Fibroblast of skin of abdomen (primary cell): ENCODE measurements at regions not wholly inside any gene's neighbourhood (a gene's known extent, or its start where the extent isn't known, plus 50 kb on each side); places are given as distances from the start of the nearest gene placed in this dataset.

ENCODE experiments used
- DNase-seq: peaks from one replicate; pipeline ENCODE4 v3.0.0-alpha.2; 2013

- DNase-seq, result peak; percentile 28
Observed at GRCh38 chr5:136682986-136683385, 317.6 kb upstream of the TRPC7 start.

DNA sequence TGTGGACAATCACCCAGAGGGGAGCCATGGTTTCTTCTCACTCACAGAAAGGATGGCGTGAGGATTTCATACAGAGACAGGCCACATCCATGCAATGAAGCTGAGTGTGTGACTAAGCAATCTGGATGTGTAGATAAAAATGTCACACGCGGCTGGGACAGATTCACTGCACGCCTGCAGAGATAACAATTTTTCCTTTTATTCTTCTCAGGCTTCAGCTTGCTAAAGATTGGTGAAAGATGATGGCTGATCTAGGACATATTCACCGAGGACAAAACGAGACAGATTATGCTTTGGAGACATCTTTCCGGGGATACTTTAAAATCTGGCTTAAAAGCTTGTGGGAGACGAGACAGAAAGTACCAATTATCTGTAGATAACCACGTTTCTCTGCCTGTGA lies 313.9 kb upstream of the TRPC7 start:
- no peak for DNase-seq

- peak; percentile 55 for DNase-seq
Observed at GRCh38 chr5:136677217-136677616, 311.9 kb upstream of the TRPC7 start.

DNA sequence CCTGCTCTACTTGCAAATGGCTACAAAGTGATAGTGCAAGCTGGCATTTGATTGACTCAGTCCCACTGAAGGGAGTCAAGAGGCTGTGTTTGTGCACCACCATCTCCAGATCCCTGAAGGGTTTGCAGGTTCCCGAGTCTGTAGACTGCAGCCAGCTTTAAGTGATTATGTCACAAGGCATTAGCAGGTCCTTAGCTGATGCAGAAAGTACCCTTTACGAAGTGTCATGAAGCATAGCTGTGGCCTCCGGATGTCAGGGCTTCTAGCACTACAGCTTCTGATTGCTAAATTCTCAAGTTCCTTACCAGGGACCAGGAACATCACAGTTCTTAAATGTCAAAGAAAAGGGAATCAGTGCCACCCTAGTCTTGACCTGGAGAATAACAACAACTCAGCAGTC lies 311.3 kb upstream of the TRPC7 start:
- no peak for DNase-seq

DNA sequence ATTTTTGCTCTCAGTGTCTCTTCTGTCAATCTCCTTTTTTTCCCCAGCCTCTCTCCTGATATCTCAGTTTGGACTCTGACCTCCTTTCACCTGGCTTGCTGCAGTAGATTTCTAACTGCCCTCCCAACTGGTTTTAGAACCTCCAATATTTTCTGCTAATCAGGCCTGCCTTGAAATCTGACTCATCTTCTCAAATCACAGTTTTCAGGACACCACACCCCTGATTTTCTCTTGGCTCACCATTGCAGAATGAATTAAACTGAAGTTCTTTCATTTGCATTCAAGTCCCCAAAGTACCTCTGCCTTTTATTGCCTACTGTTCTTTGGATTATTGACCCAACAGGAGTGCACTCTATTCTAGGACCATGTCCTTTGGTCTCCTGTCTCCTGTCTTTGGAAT lies 310.4 kb upstream of the TRPC7 start:
- no peak for DNase-seq

DNA sequence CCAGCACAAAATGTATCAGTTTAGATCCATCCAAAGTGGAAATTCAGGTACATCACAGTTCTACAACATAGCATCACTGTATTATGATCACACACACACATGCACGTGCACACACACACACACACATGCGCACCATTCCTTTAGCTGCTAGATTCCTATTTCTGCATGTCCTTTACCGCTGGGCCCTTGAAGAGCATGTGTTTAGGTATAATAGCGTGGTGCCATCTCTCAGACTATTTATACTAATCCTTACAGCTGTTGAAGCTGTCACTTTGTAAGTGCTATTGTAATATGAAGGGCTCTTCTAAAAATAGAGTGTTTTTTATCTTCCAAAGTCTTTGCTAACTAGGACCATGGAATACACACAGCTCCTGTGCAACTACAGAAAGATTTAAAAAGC lies 308.8 kb upstream of the TRPC7 start:
- no peak for DNase-seq

DNA sequence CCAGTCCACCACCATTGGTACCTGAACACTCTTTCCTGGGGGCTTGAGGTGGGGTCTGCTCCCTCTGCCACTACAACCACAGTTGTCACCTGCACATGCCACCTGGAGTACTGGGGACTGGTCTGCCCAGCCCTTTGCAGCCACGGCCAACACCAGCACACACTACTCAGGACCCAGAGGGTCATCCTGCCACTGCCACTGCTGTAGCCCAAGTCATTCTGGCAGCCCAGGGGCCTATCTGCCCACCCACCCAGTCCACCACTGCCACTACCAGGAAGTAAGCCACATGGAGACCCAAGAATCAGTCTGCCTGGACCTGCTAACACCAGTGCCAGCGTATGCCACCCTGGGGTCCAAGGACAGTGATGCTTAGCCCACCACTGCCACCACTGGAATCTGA lies 302.4 kb upstream of the TRPC7 start:
- DNase-seq, result no peak

- no peak for DNase-seq
Observed at GRCh38 chr5:136666970-136667620, 301.8 kb upstream of the TRPC7 start.

- DNase-seq, result no peak
Observed at GRCh38 chr5:136665331-136665730, 300.0 kb upstream of the TRPC7 start.

GRCh38 chr5:136661026-136661425 lies 295.7 kb upstream of the TRPC7 start:
- no peak for DNase-seq

DNA sequence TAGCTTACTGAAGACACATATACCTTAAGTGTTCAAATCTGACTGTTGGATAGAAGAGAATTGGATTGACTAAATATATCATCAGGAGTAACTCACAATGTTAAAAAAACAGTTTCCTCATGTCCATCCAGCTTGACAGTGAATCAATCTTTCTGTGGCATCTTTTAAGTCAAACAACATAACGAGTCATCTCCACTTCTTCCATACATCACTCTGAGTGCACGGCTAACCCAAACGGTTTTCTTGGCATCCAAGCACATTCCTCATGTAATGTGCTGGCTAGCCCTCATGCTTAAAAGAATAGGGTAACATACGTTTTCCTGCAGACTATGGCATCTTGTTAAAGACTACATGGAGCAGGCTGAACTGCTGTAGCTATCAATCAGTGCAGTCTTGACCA lies 291.5 kb upstream of the TRPC7 start:
- peak; percentile 85 for DNase-seq

DNA sequence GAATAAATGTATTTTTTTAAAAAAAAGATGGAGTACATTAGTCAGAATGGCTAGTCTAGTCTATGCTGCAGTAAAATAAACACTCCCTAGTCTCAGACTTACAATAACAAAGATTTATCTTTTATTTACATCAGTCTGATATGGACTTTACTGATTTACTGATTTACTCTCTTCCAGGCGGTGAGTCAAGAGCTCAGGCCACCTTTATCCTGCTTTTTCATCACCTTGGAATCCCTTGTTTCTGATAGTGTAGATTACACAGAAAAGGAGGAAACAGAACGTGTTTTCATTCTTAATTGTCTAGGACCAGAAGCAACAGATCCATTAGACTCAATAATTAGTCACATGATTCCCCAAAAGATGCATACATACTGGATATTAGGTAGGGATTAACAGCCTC lies 290.1 kb upstream of the TRPC7 start:
- peak; percentile 53 for DNase-seq

DNA sequence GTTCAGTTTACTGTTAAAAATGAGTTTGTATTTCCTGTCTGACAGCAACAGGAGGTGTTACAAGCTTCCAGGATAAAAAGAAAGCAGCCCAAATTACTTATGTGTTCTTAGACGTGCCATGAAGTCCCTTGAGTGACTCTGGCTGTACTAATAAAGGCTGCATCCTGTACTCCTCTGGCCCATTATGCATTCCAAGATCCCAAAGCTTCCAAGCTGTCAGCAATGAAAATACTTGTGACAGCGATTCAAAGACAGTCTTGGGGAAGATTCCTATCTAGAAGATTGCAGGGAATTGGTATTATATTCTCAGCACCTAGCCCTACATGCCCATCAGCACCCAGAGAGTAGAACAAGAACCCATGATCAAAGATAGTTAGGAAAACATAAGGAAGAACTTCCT lies 281.6 kb upstream of the TRPC7 start:
- no peak for DNase-seq

- no peak for DNase-seq
Observed at GRCh38 chr5:136642976-136643375, 277.6 kb upstream of the TRPC7 start.

DNA sequence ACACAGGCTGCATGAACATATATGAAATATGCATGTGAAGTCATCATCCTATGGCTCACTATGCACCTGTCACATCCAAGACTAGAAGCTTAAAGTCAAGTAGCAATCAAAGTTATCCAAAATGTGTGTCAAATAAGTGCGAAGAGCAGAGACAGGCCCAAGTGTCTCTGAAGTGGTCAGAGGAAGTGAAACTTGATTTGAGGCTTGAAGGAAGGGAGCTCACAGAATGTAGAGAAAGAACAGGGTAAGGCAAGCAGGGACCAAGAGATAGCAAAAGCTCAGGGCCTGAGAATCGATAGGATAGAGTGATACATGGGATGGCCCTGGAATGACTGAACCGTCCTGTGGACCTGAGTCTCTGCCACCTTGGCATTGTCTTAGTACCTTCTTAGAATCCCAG lies 274.3 kb upstream of the TRPC7 start:
- DNase-seq, result no peak

- DNase-seq, result peak; percentile 4
Observed at GRCh38 chr5:136638084-136638483, 272.7 kb upstream of the TRPC7 start.

DNA sequence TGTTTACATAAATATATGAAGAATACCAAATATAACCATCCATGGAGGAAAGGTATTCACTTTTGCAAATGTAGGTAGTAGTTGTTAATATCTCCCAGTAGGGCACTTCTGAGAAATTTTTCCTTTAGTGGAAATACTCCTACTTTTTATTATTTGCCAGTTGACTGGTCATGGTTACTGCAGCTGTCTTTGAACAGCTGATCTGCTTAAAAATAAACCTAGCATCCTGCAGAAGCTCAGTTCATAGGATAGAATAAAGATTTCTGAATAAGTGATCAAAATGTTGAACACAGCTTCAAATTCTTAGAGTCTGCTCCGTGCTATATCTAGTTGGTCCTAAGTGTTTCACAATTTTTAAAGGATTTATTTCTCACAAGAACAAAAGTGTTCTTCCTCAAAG lies 270.7 kb upstream of the TRPC7 start:
- DNase-seq, result no peak

- DNase-seq, result no peak
Observed at GRCh38 chr5:136631186-136631585, 265.8 kb upstream of the TRPC7 start.

- DNase-seq, result no peak
Observed at GRCh38 chr5:136629125-136629792, 263.9 kb upstream of the TRPC7 start.

DNA sequence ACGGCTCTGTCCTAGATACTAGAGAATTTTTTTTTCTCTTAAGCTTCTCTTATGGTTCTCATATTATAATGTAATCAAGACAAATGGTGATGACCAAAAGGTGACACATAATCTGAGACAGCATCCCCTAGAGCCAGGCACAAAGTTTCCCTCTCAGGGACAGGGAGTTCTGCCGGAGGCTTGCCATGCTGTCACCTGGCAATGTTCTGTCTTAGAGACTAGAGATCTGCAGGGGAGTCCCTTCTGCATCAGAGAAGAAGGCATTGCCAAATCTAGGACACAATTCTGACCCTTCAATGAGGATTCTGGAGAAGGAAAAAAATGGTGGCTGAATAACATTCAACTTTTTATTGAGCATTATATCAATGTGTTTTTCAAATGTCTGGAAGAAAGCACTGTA lies 261.2 kb upstream of the TRPC7 start:
- DNase-seq, result no peak

GRCh38 chr5:136622747-136623146 lies 257.4 kb upstream of the TRPC7 start:
- DNase-seq, result no peak

GRCh38 chr5:136621743-136622142 lies 256.4 kb upstream of the TRPC7 start:
- DNase-seq, result no peak

DNA sequence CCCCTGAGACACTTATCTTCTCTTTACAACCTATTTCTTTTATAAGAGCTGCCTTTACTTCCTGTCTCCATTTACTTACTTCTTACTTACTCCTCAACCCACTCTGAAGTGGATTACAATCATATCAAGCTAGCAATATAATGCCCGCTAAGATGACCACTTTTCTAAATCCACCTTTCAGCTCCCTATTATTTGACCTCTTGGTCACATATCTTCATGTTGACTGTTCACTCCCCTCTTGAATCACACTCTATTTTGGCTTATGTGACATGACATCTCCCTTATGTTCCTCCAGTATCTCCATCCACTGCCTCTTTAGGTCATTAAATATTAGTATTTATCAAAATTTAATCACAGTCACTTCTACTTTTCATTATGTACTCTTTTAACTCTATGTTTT lies 255.3 kb upstream of the TRPC7 start:
- DNase-seq, result no peak

- no peak for DNase-seq
Observed at GRCh38 chr5:136620016-136620419, 254.7 kb upstream of the TRPC7 start.

DNA sequence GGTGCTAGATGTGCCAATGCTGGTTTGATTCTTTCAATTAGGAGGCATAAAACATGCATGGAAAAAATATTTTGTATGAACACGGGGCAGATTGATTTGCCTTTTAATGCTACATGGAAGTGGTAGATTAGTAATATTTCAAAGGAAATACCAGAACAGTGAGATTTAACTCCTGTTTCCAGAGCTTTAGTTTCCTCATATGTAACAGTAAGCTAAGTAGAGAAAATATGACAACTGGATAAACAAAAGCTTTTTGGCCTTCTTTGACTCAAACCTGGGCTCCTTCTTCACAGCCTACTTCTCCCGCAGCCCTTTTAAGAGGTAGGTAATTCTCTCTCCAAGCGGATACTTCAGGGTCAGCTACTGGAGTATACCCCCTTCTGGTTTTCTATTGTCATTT lies 254.2 kb upstream of the TRPC7 start:
- DNase-seq, result no peak
